ENCODE measurements at regions not wholly inside any gene's neighbourhood (a gene's known extent, or its start where the extent isn't known, plus 50 kb on each side); places are given as distances from the start of the nearest gene placed in this dataset.

DNA sequence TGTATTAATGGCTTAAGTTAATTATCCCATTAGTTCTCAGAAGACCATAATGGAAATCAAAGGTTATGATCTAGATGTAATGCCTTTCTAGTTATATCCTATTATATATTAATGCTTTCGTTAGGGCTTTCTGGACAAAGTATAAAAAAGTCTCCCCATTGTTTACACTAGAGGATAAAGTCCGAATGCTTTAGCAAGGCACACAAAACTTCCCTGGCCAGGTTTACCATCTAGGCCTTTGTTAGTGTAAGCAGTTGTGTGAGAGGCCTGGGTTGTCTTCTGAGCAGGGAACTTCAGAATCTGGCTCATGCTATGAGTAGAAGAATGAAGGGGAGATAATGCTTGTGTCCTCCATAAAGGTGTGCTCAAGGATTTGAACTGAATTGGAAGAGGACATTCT lies 106.3 kb upstream of the MEIS2 start:
- POLR2A ChIA-PET = no interaction called here
- CTCF ChIA-PET = no interaction called here
- H3K4me3 ChIP-seq (ENCODE audit: low read depth, low read length) = no peak overlapping the region
- no peak for DNase-seq (ENCODE audit: low read depth, low spot score)
- no peak for TF ChIP-seq CTCF (IDR thresholded peaks at IDR 0.05; ENCODE audit: insufficient read depth, low read length, missing control alignments)

DNA sequence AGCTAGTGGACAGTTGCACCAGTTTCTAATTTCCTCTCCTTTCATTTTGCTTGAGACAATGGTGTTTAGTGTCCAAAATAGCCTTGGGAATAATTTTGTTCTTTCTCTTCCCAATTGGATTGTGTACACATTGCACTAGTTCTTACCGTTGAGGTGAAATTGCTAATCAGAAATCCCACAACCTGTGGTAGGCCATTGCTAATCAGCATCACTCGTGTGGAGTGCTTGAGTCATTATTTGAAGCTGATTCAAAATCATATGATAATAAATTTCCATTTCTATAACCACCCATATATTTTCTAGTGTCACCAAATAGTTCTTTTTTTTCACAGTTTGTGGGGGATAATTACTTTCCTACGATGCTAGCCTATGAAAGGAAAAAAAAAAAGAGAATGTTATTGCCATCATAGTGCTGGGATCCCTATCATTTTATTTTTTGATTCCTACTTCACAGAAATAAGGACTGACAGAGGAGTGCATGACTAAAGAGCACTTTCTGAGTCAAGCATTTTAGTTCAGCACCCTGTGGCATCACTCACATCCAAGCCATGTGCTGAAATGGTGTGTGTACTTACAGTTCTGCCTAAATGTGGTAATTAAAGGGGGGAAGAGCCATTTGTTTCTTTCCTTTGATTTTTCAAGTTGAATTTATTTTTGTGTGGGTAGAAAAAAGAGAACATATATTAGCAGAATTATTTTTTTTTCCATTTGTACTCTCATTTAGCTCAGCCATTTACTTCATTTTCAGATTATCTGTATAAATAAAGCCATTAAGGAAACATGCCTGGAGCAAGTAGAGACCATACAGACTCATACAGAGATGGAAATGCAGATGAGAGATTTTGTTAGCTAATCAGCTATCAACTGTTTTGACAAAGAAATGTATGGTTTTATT lies 108.0 kb upstream of the MEIS2 start:
- TF ChIP-seq CTCF (IDR thresholded peaks at IDR 0.05; ENCODE audit: insufficient read depth, low read length, missing control alignments) = no peak
- no peak overlapping the region for H3K4me3 ChIP-seq (ENCODE audit: low read depth, low read length)
- ChIA-PET CTCF (no interaction called here), POLR2A (no interaction called here)
- no peak for DNase-seq (ENCODE audit: low read depth, low spot score)

- TF ChIP-seq CTCF (IDR thresholded peaks at IDR 0.05; ENCODE audit: insufficient read depth, low read length, missing control alignments) = no peak
- no peak for DNase-seq (ENCODE audit: low read depth, low spot score)
- ChIA-PET POLR2A (no interaction called here), CTCF (no interaction called here)
- H3K4me3 ChIP-seq (ENCODE audit: low read depth, low read length) = no peak overlapping the region
Measured at GRCh38 chr15:37209041-37209363, 108.7 kb upstream of the MEIS2 start.

DNA sequence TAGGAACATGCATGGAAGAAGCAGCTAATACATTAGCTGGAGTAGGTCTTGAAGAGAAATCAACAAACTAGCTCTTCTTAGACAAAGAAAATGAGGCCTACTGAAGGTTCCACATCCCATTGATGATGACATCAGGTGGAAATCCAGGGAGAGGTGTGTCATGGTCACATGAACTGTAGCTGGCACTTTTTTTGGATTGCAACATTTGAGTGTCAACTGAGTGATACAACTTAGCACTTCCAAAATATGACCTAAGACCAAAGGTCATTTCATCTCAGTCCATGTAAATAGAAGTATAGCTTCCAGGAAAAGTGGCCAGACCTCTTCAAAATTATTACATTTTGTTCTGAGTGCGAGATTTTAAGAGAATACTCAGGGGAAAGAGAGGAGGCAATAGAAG lies 117.2 kb upstream of the MEIS2 start:
- no peak for TF ChIP-seq CTCF (IDR thresholded peaks at IDR 0.05; ENCODE audit: insufficient read depth, low read length, missing control alignments)
- no peak for DNase-seq (ENCODE audit: low read depth, low spot score)
- ChIA-PET POLR2A (no interaction called here), CTCF (interaction anchor here (0.6 to 1.2 kb wide), 2 partner anchors 8 to 117 kb away, joined by 3 read pairs; no protein-coding TSS in a partner anchor)
- H3K4me3 ChIP-seq (ENCODE audit: low read depth, low read length) = no peak overlapping the region

DNA sequence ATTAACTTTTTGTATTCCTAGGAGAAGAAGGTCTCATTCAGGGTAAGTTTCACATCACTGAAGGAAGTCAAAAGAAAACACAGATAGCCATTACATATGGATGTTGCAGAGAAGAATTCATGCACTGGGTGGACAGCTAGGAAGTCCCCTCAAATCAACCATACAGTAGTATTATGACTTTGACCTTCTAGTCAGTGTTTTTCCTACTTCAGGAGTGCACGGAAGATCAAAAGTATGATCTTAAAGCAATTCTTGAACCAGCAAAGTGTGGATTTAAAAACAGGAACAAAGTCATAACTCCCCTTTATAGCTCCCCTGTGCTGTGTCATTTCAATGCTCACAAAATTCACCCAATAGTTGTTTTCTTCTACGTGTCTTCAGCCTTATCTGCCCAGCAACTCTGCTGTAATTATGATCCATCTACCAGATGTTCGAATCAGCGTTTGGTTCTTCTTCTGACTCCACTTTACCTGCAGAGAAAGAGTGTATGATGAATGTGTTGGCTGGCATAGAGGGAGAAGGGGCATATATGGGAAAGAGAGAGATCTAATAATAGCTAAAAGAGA lies 118.1 kb upstream of the MEIS2 start:
- no peak for TF ChIP-seq CTCF (IDR thresholded peaks at IDR 0.05; ENCODE audit: insufficient read depth, low read length, missing control alignments)
- H3K4me3 ChIP-seq (ENCODE audit: low read depth, low read length) = no peak overlapping the region
- DNase-seq (ENCODE audit: low read depth, low spot score) = no peak
- ChIA-PET POLR2A (no interaction called here), CTCF (interaction anchor here (1.2 kb wide), 1 partner anchor 8 kb away, joined by 3 read pairs; no protein-coding TSS in a partner anchor)

GRCh38 chr15:37219211-37219701 lies 118.9 kb upstream of the MEIS2 start:
- no peak for DNase-seq (ENCODE audit: low read depth, low spot score)
- TF ChIP-seq CTCF (IDR thresholded peaks at IDR 0.05; ENCODE audit: insufficient read depth, low read length, missing control alignments) = no peak
- ChIA-PET POLR2A (no interaction called here), CTCF (no interaction called here)
- no peak overlapping the region for H3K4me3 ChIP-seq (ENCODE audit: low read depth, low read length)

Data from AG04449 (cell line).